Fibroblast of the aortic adventitia (primary cell): ENCODE measurements at regions not wholly inside any gene's neighbourhood (a gene's known extent, or its start where the extent isn't known, plus 50 kb on each side); places are given as distances from the start of the nearest gene placed in this dataset.

Experiments
- DNase-seq: peaks from one replicate; pipeline ENCODE4 v3.0.0-alpha.2; 2010; ENCODE audit warnings: low read depth
- H3K4me3 ChIP-seq: 2 replicates; pipeline ENCODE4 v1.5.1; 2011; ENCODE audit warnings: low read depth, mild to moderate bottlenecking, control low read depth, low read length, moderate library complexity
- TF ChIP-seq, protein P1 (sequence below): IDR thresholded peaks from 2 replicates; pipeline ENCODE4 v1.5.1; 2011; ENCODE audit warnings: mild to moderate bottlenecking, low read length, control low read depth, inconsistent platforms; ENCODE audit not compliant: insufficient read depth

DNA sequence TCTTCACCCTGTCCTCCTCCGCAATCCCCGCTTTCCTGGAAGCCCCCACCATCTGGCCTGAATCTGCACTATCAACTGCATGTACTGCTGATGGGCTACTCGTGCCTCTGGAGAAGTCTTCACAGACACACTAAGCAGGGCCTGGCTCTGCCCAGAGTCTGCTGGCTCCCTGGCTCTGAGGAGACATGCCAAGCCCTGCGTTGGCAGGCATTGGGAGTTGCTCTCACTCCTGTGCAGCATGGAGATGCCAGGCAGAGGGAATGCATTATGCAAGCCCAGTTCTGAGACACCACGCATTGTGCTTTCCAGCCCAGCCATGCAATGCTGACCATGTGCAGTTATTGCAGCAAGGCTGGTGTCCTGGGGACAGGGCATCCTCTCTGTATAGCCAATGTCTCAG is 314.6 kb downstream of the CXCL12 start:
- TF ChIP-seq, protein P1, sequence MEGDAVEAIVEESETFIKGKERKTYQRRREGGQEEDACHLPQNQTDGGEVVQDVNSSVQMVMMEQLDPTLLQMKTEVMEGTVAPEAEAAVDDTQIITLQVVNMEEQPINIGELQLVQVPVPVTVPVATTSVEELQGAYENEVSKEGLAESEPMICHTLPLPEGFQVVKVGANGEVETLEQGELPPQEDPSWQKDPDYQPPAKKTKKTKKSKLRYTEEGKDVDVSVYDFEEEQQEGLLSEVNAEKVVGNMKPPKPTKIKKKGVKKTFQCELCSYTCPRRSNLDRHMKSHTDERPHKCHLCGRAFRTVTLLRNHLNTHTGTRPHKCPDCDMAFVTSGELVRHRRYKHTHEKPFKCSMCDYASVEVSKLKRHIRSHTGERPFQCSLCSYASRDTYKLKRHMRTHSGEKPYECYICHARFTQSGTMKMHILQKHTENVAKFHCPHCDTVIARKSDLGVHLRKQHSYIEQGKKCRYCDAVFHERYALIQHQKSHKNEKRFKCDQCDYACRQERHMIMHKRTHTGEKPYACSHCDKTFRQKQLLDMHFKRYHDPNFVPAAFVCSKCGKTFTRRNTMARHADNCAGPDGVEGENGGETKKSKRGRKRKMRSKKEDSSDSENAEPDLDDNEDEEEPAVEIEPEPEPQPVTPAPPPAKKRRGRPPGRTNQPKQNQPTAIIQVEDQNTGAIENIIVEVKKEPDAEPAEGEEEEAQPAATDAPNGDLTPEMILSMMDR, result no peak
- no peak for DNase-seq
- no peak overlapping the region for H3K4me3 ChIP-seq

DNA sequence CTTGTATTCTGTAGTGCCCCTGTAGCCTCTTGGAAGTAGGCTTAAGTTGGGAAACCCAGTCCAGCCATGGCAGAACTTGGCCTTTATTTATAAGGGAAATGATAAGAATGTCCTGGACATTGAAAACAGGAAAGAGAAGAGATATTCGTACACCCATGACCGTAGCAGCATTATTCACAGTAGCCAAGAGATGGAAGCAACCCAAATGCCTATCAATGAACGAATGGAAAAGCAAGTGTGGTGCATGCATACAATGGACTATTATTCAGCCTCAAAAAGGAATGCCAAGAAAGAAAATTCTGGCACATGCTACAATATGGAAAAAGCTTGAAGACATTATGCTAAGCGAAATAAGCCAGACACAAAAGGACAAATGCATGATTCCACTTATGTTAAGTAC is 315.3 kb downstream of the CXCL12 start:
- H3K4me3 ChIP-seq, result no peak overlapping the region
- peak; percentile 79 for DNase-seq
- TF ChIP-seq, protein P1, result no peak

DNA sequence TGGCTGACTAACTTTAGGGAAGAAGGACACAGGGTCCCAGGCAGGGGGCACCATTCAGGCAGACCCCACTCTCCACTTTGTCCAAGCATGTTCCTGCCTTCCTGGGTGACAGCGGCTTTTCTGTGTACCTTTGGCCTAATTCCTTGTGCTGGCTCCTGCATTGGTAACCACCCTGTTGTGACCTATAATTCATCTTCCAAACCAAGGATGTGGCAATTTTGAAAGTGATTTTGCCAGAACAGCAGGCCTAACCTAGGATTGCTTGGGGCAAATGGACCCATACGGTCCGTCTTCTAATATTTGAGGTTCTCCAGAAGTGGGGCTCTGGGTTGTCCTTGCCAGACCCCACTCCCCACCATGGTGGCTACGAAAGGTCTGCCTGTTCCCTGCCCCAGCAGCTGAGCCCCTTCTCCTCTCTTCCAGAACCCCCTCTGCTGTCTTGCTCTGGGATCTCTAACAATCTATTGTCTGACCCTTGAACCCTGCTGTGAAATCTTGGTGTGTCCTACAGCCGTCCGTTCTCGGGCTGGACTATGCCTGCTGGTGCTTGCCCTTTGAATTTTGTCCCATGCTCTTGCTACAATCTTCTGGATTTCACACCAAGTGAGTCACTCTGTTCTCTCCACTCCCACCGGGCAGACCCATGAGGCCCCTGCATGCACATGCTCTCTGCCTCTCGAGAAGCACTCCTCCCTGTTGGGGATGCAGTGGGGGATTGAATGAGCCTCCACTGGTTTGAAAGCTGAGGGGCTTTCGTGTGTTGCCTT is 316.0 kb downstream of the CXCL12 start:
- TF ChIP-seq, protein P1, result no peak
- peak; percentile 55 for DNase-seq
- H3K4me3 ChIP-seq, result no peak overlapping the region

DNA sequence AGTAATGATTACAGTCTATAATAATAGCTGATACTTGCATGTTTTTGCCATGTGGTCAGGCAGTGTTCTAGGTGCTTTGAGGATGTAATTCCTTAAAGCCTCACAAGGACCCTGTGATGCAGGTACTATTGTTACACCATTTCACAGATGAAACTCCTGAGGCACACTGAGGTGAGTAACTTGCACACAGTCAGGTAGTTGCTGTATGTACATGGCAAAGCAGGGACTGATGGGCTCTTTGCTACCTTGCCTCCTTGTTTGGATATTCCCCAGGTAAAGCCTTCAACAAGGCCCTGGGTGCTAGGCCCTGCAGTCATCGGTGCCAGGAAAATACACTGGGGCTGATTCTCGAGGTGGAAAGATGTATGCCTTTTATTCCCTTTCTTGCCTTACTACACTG is 317.5 kb downstream of the CXCL12 start:
- no peak for DNase-seq
- TF ChIP-seq, protein P1, result no peak
- H3K4me3 ChIP-seq, result no peak overlapping the region

DNA sequence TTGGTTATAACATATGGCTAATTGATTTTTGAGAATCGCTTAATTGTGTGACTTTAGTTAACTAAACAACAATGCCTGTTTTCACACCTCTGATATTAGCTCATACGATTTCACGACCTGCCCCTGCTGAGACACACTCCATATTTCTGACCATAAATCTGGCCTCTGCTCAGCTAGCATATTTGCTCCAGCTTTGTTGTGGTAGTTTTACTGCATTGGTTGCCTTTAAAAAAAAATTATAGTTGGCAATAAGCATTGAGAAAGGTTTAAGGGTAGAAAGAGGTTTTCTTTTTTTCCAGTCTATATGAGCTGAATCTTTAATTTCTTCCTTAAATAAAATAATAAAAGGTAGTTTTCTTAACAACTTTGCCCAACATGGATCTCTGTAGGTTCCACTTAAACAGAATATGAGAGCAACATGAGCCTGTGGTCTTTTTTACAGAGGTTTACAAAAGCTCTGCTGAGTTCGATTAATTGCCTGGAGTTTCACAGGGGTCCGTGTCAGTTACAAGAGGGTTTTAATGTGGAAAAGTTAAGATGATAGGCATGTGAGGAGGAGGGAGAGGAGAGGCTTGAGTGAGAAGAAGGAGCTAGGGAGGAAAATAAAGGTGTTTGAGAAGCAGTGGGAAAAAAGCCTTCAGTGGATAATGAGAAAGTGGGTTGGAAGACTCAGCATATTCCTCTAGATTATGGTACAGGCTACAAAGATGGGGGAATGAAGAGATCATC is 318.2 kb downstream of the CXCL12 start:
- DNase-seq, result no peak
- TF ChIP-seq, protein P1, result no peak
- H3K4me3 ChIP-seq, result no peak overlapping the region

DNA sequence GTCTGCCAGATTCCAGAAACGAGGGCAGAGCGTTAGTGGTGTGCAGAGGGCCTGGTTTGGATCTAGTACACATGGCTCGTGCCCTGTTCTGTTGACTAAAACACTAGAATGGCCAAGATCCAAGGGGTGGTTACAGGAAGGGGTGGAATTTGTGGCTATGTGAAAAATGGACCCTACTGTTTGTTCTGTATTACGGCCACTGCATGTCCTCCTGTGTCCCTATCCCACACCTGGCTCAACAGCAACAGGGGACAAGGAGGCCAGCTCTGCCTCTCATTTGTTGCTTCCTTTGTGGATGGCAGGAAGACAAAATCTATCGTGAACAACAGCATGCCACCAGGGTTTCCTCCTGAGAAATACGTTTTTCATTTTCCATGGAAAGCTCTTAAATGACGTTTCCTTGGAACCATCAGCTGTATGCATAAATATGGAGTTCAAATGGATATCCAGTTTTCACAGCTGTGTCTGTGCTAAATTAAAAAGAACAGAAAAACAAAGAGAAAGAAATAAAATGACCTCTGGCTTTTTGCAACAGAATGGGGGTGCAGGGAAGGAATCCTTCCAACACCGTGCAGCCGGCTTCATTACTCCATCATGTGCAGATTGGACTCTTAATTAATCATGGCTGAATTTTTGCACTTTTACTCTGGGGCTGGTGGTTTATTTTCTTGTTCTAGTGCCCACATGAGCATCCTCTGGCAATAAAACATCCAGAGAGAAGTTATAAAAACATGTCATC is 318.9 kb downstream of the CXCL12 start:
- TF ChIP-seq, protein P1, result no peak
- DNase-seq, result no peak
- no peak overlapping the region for H3K4me3 ChIP-seq
